Fibroblast of the aortic adventitia (primary cell): ENCODE measurements at regions not wholly inside any gene's neighbourhood (a gene's known extent, or its start where the extent isn't known, plus 50 kb on each side); places are given as distances from the start of the nearest gene placed in this dataset.
"Not testable (repeated sequence)": the region's sequence is repeated elsewhere in the genome, so short reads cannot be mapped to it uniquely, and the experiment has no call there.

Experiments used
- DNase-seq: peaks from one replicate; pipeline ENCODE4 v3.0.0-alpha.2; 2010; ENCODE audit warnings: low read depth
- H3K4me3 ChIP-seq: 2 replicates; pipeline ENCODE4 v1.5.1; 2011; ENCODE audit warnings: low read depth, mild to moderate bottlenecking, control low read depth, low read length, moderate library complexity
- CTCF ChIP-seq: IDR thresholded peaks from 2 replicates; pipeline ENCODE4 v1.5.1; 2011; ENCODE audit warnings: mild to moderate bottlenecking, low read length, control low read depth, inconsistent platforms; ENCODE audit not compliant: insufficient read depth

GRCh38 chr17:72380737-72381136, 259.9 kb downstream of the SOX9 start:
- H3K4me3 ChIP-seq, result no peak overlapping the region
- TF ChIP-seq CTCF, result no peak
- DNase-seq, result no peak

GRCh38 chr17:72381597-72382397, 261.0 kb downstream of the SOX9 start:
- DNase-seq, result no peak
- H3K4me3 ChIP-seq, result no peak overlapping the region
- no peak for TF ChIP-seq CTCF

GRCh38 chr17:72382971-72383722, 262.3 kb downstream of the SOX9 start:
- TF ChIP-seq CTCF, result no peak
- no peak for DNase-seq

GRCh38 chr17:72385475-72385874, 264.7 kb downstream of the SOX9 start:
- no peak for DNase-seq
- TF ChIP-seq CTCF, result no peak
- H3K4me3 ChIP-seq, result no peak overlapping the region

More at GRCh38 chr17:72382971-72383722, 262.3 kb downstream of the SOX9 start:
- no peak overlapping the region for H3K4me3 ChIP-seq

GRCh38 chr17:72386173-72386572, 265.4 kb downstream of the SOX9 start:
- H3K4me3 ChIP-seq, result not testable (repeated sequence)
- DNase-seq, result peak; percentile 58

GRCh38 chr17:72386619-72387237, 265.9 kb downstream of the SOX9 start:
- DNase-seq, result no peak
- no peak overlapping the region for H3K4me3 ChIP-seq
- no peak for TF ChIP-seq CTCF

GRCh38 chr17:72387487-72387886, 266.7 kb downstream of the SOX9 start:
- TF ChIP-seq CTCF, result no peak
- DNase-seq, result peak; percentile 74
- H3K4me3 ChIP-seq, result no peak overlapping the region
